SW 1271 (cell line): ENCODE measurements at regions not wholly inside any gene's neighbourhood (a gene's known extent, or its start where the extent isn't known, plus 50 kb on each side); places are given as distances from the start of the nearest gene placed in this dataset.

Source experiments
- DNase-seq, 2 experiments: peaks; one replicate each; lab custom pipeline; 2025; lab: John Stamatoyannopoulos, UW

DNA sequence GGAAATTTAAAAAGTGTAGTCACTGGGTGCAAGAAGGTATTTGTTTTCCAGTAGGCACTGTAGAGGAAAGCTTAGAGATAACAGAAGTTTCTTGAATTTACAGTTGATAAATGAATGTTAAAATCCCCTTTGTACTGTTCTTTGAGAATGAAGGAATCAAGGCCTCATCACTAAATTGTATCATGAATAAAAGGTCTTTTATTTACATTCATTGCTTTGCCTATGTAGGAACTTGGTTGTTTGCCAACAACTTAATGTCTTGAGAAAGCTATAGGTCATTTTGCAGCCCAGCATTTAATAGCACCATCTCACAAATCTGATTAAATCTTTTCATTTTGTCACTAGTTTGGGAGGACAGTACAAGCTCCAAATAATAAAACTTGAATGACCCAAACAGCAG, 213.9 kb upstream of the ITGA4 start:
- DNase-seq: no peak

DNA sequence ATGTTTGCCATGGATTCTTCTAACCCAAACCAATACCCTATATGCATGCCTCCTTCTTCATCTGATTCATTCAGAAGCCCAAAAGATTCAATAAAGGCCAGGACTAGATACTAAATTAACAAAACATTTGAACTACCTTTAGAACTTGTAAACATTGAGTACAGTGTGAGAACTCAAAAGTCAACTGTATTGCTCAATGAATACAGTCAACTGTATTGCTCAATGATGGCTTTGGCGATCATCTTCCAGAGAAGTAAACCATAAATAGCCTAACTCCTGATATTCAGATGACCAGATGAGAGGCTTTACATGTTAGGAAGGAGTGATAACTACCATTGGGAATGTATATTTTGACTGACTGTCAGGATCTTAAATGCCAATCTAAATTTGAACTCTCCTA, 206.5 kb upstream of the ITGA4 start:
- no peak for DNase-seq

DNA sequence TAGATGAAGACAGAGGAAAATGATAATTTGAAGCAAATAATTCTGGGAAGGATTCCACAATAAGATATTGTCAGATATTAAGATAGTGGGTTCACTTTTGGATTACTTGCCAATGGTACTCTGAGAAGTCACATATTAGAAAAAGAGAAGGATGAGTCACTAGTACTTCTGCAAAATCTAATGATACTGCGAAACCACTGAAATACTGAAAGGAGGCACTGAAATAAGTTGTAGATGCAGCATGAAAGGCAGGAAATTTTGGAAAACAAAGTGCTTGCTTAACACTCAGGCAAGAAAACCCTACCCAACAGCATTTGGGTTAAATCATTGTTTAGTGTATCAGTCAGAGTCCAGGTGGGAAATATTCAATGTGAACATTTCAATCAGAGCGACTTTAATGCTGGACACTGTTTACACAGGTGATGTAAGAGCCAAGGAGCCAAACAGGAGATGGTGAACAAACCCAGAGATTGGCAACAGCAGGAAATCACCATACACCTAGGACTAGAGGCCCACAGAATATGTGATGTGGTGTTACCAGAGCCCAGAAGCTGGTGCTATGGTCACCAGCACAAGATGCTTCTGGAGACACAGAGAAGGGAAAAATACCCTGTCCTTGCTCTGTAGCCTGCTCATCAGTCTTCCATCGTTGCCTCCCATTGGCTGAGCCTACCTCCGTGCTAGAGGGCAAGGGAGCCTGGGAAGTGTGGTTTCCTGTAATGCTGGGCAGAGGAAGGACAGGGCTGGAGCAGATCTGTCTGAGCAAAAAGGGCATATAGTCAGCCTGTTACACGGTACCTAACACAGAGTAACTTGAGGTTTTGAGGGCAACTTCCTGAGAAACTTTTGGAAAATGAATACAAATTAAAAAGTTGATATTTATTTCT, 204.7 kb upstream of the ITGA4 start:
- DNase-seq: no peak

DNA sequence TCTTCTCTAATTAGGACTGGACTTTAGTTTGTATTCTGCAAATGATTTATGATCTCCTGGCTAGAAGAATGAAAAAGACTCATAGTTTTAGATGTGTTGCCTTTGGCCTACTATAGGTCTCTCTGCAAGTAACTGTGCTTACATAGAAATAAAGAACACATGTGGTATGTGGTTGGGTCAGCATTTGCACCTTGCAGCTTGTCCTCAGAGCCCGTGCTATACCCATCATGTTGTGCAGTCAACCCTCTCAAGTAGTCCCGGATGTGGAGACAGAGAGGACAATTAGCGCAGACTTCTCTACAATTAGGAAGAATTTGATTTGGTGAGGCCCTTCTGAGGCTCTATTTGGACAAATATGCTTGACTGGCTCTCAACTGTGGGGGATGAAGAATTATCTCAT, 203.7 kb upstream of the ITGA4 start:
- DNase-seq: no peak

DNA sequence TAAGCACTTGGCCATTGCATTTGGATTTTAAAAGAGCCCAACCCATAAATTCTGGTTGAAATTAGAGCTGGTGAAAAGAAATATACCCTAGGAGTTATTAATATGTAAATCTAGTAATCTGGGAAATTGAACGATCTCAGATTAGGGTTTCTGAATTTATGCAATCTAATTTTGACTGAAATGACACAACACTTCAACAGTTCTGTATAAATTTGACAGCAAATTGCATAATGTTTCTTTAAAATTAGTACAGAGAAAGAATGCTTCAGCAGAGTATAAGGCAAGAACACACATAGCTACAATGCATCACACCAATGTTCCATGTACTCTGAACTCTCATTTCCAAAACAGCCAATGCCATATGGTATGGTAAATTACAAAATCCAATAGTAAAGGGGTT, 201.5 kb upstream of the ITGA4 start:
- no peak for DNase-seq

DNA sequence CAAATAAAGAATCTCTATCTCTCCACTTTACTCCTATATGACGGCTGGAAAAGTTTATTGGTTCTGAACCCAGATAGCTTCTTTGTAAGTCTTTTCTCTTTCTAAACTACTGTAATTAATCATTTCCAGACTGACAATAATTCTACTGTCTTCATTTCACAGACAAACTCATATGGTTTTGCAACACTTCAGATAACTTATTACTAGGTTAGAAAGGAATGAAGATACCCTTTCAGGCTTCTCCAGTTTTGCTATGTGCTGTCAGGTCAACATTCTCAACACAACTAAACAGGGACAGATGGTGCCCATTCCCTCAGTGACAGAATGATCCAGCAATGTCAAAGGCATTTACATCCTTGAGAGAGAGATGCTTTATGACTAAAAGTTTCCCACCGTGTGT, 198.5 kb upstream of the ITGA4 start:
- peak in 1 of 2 experiments; percentile 33 for DNase-seq

DNA sequence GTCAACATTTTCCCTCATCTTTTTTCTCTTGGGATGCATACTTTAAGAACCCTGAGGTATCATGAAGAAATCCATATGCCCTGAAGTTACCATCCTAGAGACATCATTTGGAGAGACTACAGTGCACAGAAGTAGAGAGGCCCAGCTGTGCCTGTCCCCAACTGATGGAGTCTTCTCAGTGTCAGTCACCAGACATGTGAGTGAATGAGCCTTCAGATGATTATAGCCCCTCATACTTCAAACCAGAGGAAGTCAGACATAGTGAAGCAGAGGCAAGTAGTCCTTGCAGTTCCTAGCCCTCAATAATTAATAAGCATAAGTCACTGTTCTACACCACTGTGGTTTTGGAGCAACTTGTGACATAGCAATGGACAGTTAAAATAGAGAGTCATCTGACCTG, 194.4 kb upstream of the ITGA4 start:
- no peak for DNase-seq

DNA sequence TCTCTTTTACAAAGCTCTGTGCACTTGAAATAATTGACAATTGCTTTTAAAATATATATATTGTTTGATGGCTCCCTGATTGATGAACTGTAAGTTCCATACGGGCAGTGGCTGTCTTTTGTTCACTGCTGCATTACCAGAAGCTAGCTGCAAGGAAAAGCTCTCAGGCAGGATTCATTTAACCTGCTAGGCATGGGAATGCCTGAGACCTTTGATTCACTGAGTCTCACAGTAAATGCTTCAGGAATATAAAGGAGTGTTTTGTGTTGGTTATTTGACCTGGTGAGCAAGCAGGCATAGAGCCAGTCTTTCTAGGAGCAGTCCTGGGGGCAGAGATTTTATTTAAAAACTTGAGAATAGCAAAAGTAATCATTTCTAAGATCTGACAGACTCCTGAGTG, 193.2 kb upstream of the ITGA4 start:
- no peak for DNase-seq

DNA sequence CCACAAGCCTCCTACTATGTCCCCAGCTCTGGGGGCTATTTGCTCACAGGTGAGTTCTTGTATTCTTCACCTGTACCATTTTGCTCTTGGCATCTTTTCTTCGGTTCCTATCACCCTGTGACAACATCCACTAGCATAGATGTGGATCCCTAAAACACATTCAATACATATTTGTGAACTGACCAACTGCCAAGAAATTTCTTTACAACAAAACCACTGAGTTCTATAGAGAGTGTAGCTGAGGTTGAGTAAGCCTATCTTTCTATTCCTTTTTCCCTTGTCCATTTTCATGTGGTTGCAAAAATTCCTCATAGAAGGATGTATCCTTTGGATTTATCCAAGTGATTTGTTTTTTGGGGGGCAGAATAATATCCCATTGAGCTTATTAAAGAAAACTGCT, 192.7 kb upstream of the ITGA4 start:
- no peak for DNase-seq

DNA sequence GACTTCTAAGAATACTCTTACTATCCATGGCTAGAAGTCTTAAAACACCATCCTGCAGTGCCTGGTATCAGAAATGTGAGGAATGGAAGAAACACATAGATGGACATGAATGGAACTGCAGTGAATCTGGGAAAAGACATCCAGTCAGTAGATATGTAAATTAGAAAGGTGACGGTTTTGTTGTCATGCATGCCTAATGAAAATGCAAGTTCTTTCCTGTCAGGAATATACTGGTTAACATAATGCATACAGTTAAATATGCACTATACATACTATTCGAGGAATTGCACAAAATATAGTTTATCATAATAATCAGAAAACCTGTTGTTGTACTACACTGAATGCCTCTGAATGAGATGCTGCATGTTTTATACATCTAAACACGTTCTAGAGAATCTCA, 190.6 kb upstream of the ITGA4 start:
- no peak for DNase-seq

DNA sequence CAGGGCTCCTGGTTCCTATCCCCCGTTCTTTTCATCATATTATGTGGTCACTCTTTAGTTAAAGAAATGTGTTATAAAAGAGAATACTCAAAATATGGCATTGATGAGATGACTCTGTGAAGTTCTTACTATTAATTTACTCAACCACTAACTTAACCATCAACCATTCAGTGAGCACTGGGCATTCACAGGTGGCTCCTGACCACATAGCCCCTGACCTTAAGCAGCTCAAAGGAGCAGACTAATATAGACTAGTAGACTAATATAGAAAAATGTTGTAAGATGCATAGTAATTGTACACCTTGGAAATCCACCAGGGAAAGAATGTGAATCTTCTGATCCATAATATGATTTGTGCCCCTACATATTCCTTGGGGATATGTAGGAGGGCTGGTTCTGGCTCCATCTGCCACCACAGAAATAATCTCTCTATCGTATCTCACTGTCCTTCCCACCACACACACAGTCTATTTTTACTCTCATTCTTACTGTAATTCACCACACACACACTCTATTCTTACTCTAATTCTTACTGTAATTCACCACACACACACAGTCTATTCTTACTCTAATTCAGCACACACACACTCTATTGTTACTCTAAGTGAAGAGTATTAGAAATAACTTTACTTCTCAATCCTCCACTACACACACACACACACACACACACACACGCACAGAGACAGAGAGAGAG, 188.9 kb upstream of the ITGA4 start:
- DNase-seq: no peak

DNA sequence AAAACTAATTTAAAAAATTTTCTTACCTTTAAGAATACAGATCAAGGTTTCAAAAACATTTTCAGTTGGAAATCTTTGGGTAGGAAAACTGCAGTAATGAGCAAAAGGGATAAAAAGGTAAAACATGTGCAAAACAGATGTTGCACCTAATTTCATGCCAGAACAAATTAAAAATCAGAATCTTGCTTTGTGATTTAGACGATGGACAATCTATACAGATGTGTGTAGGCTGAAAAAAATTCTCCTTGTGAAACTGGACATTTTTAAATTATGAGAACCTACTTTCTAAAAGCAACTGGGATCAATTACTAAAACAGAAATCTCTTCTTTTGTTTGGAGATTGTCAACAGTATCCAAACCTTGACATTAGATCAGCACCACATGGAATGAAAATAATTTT, 183.2 kb upstream of the ITGA4 start:
- no peak for DNase-seq

DNA sequence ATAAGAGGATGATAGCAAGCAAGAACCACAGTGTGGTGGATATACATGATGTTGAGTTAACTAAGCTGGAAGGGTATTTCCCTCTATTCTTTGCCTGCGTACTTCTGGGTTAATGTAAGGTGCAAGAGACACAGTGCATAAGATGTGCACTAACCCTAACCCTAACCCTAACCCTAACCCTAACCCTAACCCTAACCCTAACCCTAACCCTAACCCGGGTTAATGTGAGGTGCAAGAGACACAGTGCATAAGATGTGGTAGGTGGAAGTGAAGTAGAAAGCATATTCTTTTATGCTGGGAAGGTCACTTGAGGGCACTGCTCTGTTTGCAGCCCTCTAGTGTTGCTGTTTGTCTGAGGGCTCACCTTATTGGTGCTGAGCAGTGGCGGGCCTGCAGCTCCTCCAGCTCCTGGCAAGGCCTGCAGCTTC, 181.5 kb upstream of the ITGA4 start:
- DNase-seq: no peak

DNA sequence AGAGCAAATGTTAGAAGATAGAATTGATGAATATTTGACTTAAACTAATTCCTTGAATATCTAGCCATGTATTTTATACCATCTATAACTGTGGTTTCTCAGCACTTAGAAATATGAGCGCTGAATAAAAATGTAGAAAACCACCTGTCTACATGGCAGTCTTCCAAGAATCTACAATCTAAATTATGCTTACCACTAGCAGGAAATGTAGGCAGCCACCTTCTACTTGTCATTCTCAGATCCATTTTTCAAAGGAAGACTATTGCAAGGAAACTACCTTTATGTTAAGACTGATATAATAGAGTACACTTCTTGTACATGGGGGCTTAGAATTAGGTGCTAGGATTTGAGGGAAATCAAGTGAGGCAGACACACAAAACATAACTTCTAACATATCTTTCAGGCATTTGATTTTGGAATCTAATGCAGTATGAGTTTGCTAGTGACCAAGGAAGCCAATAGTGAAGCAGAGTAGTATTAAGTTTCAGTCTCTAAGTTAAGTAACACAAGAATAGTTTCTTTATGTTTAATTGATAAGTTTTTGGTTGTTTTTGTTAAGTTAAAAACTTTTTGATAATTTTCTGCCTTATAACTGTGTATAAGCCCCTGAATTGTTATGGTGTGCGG, 175.9 kb upstream of the ITGA4 start:
- DNase-seq: no peak

DNA sequence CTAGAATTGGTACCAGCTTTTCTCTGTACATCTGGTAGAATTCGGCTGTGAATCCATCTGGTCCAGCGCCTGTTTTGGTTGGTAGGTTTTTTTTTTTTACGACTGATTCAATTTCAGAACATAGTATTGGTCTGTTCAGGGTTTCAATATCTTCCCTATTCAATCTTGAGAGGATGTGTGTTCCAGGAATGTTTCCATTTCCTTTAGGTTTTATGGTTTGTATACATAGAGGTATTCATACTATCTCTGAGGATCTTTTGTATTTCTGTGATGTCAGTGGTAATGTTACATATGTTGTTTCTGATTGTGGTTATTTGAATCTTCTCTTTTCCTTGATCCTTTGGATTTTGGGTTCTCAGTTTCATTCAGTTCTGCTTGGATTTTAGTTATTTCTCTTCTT, 172.1 kb upstream of the ITGA4 start:
- no peak for DNase-seq

DNA sequence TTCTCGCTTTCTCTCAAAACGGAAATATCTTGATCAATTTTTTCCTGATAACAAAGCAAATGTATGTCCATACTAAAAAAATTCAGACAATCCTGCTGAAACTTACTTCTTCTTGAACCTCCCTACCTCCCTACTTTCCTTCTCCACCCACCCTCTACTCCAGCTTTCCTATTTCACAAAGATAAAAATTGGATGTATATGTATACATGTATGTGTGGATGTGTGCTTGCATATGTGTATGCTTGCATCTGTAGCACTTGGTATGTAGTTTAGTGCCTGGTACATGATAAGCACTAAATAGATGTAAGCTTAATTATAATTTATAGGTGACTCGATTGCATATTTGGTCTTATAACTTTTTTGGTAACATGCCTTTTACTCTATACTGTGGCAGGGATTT, 167.5 kb upstream of the ITGA4 start:
- DNase-seq: no peak

DNA sequence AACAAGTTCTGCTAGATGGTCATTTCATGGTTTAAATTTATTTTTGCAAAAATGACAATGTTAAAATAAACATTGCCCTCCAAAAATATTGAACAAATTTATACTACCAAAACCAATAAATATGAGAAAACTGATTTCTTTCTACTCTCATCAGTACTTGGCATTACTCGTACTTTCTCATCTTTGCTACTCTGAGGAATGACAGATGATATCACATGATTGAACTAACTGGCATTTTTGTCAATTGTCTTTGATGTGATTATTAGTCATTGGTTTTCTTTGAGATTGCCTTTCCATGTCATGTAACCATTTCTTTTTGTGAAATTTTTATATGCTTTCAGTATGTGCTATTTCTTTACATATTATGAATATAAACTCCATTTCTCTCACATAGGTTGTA, 167.0 kb upstream of the ITGA4 start:
- DNase-seq: no peak

DNA sequence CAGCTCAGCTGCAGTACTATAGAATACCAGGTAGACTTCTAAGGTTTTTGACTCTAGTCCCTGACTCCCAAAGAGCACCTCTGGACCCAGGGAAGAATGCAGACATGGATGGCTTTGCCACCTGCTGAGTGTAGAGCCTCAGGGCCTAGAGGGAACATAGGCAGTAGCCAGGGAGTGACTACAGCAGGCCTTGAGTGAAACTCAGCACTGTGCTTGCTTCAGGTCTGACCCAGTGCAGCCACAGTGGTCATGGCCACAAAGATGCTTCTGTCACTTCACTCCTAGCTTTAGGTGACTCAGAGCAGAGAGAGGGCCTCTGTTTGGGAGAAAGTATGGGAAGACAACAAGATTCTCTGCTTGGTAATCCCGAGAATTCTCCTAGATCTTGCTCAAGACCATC, 162.2 kb upstream of the ITGA4 start:
- DNase-seq: no peak

DNA sequence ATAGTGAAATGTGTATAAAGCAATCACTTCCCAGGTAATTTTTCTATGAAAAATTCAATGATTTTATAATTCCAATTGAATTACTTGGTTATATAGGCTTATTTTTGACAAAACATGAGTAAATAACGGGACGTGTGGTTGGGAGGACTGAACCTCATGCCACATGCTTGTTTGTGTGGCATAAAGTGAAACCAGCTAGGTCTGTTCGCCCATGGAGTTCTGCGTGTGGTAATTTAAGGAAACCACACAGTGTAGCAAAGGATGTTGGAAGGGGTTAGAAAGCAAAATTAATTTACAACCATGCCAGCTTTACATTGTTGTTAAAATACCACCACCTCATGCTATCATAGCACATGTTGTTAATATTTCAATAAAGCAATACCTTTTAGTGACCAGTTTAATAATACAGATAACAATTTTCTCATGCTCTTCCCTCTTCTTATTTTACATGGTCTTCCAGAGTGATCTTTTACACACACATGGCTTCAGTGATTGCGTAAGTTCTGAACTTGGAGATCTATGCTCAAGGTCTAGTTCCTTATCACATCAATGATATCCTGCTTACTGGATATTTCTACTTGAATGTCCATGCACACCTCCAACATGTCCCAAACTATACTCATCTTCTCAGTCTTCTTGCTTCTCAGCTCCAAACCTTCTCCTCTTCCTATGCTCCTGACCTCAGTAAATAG, 156.4 kb upstream of the ITGA4 start:
- no peak for DNase-seq

DNA sequence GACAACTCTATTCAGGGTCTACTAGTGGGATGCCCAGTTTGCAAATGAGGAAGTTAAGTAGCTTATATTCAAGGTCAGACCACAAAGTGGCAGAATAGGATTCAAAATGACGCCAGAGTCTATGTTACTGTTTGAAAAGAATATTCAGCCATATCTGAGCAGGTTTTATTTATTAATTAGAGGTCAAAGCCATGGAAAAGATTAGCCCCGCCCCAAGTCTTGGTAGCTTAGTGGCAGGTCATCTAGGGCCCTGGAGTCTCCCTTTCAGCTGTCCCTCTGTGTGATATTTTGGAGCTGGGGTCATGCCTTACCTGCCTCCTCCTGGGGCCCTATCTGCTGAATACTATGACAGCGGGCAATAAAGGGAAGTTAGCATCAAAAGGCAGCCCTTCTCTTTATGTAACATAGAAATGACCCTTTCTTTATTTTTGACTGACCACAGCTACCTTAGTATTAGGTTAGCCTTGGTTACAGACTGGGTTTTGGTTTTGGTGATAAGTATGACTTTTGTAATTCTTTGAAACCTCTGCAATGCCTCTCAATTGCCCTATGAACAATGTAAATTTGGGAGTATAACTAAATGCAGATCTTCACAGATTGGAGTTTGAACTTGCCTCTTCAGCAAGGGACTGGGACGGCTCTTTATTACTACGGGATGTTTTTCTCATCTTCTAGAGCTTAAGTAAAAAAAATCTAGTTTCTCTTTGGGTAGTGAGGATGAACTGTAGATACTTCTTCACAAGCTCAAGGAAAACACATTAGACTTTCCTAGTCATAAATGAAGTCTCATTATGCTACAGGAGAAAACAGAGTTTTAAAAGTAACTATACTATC, 153.0 kb upstream of the ITGA4 start:
- DNase-seq: no peak

DNA sequence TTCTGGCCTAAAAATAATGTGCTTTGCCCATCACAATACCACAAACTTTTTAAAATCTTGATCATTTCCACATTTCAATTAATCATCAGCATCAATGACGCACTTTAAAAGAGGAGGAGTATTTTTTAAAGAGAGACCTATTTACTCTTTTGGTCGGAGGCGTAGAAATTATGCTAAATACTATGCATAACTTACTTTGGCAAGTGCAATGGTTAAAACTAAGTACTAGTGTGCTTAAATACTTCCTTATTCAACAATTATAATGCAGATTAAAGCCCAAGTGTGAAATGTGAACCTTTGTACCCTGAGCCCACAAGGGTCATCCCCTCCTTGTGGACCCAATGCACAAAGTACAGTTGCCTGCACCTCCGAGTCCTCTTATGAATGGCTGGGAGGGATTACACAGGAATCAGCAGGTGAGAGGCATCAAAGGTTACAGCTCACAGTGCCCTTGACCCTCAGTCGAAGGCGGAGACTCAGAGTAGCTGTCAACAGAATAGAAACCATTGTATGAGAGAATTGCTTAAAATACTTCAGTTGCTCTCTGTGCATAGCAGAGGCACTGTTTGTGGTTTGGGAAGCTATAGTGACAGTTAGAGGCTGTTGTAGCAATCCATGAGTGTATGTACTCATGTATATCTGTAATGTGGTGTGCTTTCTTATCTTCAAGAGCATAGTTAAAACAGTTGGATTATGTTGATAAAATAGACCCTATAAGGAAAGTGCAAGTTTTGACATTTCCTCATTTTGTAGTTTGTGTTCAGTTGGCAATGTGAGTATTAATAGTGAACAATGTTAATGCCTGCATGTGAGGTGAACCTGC, 151.7 kb upstream of the ITGA4 start:
- no peak for DNase-seq
